ENCODE measurements at regions not wholly inside any gene's neighbourhood (a gene's known extent, or its start where the extent isn't known, plus 50 kb on each side); places are given as distances from the start of the nearest gene placed in this dataset.
"Not testable (repeated sequence)": the region's sequence is repeated elsewhere in the genome, so short reads cannot be mapped to it uniquely, and the experiment has no call there.

- H3K9me3 ChIP-seq = no peaks in the 10 kb centered on the region
- no peaks in the 10 kb centered on the region for H3K36me3 ChIP-seq
- no peak for DNase-seq
- no peak overlapping the region for H3K27ac ChIP-seq
- intact Hi-C loops (cut with DNase I) = no loop called here
- TF ChIP-seq EP300 (IDR thresholded peaks at IDR 0.05) = no peak
- TF ChIP-seq POLR2A (IDR thresholded peaks at IDR 0.05) = no peak
- no peak for TF ChIP-seq CTCF (IDR thresholded peaks at IDR 0.05)
- no peak for TF ChIP-seq POLR2AphosphoS5 (IDR thresholded peaks at IDR 0.05)
- WGBS, 2 donors = 77 to 79% methylated on average over 7 of the region's 7 CpGs
- no peaks in the 10 kb centered on the region for H3K4me1 ChIP-seq
- no peaks in the 10 kb centered on the region for H3K27me3 ChIP-seq
- no peak overlapping the region for H3K4me3 ChIP-seq
Measured at GRCh38 chr6:169117663-169118062, 136.0 kb downstream of the THBS2 start.

- no peak for TF ChIP-seq CTCF (IDR thresholded peaks at IDR 0.05)
- no peak for TF ChIP-seq POLR2A (IDR thresholded peaks at IDR 0.05)
- no peak for TF ChIP-seq EP300 (IDR thresholded peaks at IDR 0.05)
- no peak for TF ChIP-seq POLR2AphosphoS5 (IDR thresholded peaks at IDR 0.05)
- Histone ChIP-seq H3K27me3 (no peaks in the 10 kb centered on the region), H3K27ac (no peak overlapping the region), H3K9me3 (no peaks in the 10 kb centered on the region), H3K4me3 (no peak overlapping the region), H3K36me3 (no peaks in the 10 kb centered on the region), H3K4me1 (no peaks in the 10 kb centered on the region)
- intact Hi-C loops (cut with DNase I) = no loop called here
- WGBS, 2 donors = 77 to 79% methylated on average over 3 of the region's 3 CpGs
- no peak for DNase-seq
Measured at GRCh38 chr6:169115632-169116031, 138.0 kb downstream of the THBS2 start.

DNA sequence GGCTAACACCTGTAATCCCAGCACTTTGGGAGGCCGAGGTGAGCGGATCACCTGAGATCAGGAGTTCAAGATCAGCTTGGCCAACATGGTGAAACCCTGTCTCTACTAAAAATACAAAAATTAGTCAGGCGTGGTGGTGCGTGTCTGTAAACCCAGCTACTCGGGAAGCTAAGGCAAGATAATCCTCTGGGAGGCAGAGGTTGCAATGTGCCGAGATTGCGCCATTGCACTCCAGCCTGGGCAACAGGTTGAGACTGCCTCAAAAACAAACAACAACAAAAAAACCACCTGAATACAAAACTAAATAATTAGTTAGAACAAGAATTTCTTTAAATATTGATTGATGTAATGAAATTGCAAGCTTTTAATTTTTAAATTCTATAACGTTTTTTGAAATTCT lies 139.0 kb downstream of the THBS2 start:
- 83 to 92% methylated on average over 8 of the region's 8 CpGs for WGBS, 2 donors
- H3K9me3 ChIP-seq; intact Hi-C loops (cut with DNase I); DNase-seq; H3K27ac ChIP-seq; H3K4me3 ChIP-seq; H3K36me3 ChIP-seq; H3K27me3 ChIP-seq; H3K4me1 ChIP-seq: not testable (repeated sequence)

DNA sequence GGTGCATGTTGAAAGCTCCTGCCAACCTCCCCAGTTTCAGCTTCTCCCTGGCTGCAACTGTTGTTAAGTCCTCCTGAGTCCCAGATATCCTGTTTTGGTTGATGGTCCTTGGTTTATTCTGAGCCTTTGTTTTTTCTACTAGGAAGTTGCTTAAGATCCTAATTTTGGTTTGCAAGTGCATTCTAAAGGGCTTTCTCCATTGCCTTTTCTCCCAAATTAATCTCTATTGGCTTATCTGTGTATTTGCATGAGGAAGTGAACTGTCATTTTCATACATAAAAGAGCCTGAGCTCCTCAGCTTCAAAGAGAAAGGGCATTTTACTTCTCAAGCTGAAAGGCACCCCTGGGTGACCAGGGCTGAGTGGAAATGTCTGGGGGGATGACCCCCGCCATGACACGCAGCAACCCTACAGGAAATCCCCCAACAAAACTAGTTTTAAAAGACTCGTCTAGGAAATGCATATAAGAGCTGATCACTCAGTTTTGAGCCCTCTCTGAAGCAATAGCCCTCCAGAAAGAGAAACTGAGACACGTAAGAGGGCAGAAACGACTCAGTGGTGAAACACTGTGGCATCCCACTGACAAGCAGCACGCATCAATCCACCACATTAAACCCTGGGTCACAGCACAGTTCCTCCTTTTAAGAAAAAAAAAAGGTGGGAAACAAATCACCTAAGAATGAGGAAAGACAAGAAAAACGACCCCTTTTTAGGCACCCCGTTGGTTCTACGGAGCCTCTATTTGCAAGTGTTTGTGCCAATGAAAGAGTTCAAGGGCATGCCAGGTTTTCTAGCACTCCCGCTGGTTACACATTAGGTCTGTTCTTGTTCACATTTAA lies 140.9 kb downstream of the THBS2 start:
- 59 to 65% methylated on average over 10 of the region's 10 CpGs for WGBS, 2 donors
- TF ChIP-seq CTCF (IDR thresholded peaks at IDR 0.05) (no peak), POLR2A (IDR thresholded peaks at IDR 0.05) (no peak), EP300 (IDR thresholded peaks at IDR 0.05) (no peak), POLR2AphosphoS5 (IDR thresholded peaks at IDR 0.05) (no peak)
- peaks cover 0 to 15% (median 10%) of the 10 kb centered on the region in 4 donors for H3K4me1 ChIP-seq
- H3K4me3 ChIP-seq = no peak overlapping the region
- no peaks in the 10 kb centered on the region for H3K27me3 ChIP-seq
- no peak for DNase-seq
- intact Hi-C loops (cut with DNase I) = no loop called here
- no peak overlapping the region for H3K27ac ChIP-seq
- H3K36me3 ChIP-seq = no peaks in the 10 kb centered on the region
- H3K9me3 ChIP-seq = no peaks in the 10 kb centered on the region

DNA sequence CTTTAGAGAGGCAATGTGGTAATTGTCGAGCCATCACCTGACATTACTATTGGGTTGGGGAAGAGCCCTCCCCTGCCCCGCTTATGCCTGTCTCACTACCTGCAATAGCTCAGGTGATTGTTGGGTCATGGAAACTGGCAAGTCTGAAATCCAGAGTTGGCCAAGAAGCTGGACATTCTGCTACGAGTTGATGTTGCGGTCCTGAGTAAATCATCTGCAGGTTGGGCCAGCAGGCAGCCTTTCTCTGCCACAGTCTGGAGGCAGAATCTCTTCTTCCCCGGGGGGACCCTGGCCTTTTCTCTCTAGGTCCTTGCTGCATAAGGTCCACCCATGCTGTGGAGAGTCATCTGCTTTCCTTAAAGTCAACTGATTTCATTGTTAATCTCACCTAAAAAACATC lies 142.4 kb downstream of the THBS2 start:
- intact Hi-C loops (cut with DNase I) = no loop called here
- Histone ChIP-seq H3K36me3 (no peaks in the 10 kb centered on the region), H3K4me1 (peaks cover 0 to 15% (median 10%) of the 10 kb centered on the region in 4 donors), H3K27ac (no peak overlapping the region), H3K27me3 (no peaks in the 10 kb centered on the region), H3K9me3 (no peaks in the 10 kb centered on the region), H3K4me3 (no peak overlapping the region)
- WGBS, 2 donors = 84 to 93% methylated on average over 5 of the region's 5 CpGs
- DNase-seq = no peak
- no peak for TF ChIP-seq EP300 (IDR thresholded peaks at IDR 0.05)
- no peak for TF ChIP-seq POLR2AphosphoS5 (IDR thresholded peaks at IDR 0.05)
- TF ChIP-seq POLR2A (IDR thresholded peaks at IDR 0.05) = no peak
- TF ChIP-seq CTCF (IDR thresholded peaks at IDR 0.05) = no peak
